ENCODE measurements at regions not wholly inside any gene's neighbourhood (a gene's known extent, or its start where the extent isn't known, plus 50 kb on each side); places are given as distances from the start of the nearest gene placed in this dataset.

DNA sequence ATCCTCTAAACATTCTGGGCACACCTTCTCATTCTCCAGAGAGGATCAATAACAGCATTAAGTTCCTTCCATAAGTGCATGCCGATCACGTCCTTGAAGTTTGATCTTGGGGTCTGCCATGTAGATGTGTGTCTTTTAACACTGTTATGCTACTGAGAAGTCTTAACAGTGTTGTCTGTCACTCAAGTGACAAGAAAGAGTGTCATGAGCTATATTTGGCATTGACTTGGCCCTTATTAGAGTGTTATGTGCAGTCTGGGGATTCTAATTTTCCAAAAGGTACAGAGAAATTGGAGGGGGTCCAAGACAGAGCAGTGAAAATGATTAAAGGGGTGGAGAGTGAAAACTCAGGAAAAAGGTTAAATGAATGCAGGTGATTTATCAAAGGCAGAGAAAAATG lies 107.1 kb upstream of the OPCML start:
- TF ChIP-seq, protein P1, sequence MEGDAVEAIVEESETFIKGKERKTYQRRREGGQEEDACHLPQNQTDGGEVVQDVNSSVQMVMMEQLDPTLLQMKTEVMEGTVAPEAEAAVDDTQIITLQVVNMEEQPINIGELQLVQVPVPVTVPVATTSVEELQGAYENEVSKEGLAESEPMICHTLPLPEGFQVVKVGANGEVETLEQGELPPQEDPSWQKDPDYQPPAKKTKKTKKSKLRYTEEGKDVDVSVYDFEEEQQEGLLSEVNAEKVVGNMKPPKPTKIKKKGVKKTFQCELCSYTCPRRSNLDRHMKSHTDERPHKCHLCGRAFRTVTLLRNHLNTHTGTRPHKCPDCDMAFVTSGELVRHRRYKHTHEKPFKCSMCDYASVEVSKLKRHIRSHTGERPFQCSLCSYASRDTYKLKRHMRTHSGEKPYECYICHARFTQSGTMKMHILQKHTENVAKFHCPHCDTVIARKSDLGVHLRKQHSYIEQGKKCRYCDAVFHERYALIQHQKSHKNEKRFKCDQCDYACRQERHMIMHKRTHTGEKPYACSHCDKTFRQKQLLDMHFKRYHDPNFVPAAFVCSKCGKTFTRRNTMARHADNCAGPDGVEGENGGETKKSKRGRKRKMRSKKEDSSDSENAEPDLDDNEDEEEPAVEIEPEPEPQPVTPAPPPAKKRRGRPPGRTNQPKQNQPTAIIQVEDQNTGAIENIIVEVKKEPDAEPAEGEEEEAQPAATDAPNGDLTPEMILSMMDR (IDR thresholded peaks at IDR 0.05), result no peak
- TF ChIP-seq EZH2 (IDR thresholded peaks at IDR 0.05) (no peak), EZH2phosphoT487 (IDR thresholded peaks at IDR 0.05) (no peak)

Data from neural progenitor cell (in vitro differentiated cells).